ENCODE measurements at regions not wholly inside any gene's neighbourhood (a gene's known extent, or its start where the extent isn't known, plus 50 kb on each side); places are given as distances from the start of the nearest gene placed in this dataset.
"Not testable (repeated sequence)": the region's sequence is repeated elsewhere in the genome, so short reads cannot be mapped to it uniquely, and the experiment has no call there.

DNA sequence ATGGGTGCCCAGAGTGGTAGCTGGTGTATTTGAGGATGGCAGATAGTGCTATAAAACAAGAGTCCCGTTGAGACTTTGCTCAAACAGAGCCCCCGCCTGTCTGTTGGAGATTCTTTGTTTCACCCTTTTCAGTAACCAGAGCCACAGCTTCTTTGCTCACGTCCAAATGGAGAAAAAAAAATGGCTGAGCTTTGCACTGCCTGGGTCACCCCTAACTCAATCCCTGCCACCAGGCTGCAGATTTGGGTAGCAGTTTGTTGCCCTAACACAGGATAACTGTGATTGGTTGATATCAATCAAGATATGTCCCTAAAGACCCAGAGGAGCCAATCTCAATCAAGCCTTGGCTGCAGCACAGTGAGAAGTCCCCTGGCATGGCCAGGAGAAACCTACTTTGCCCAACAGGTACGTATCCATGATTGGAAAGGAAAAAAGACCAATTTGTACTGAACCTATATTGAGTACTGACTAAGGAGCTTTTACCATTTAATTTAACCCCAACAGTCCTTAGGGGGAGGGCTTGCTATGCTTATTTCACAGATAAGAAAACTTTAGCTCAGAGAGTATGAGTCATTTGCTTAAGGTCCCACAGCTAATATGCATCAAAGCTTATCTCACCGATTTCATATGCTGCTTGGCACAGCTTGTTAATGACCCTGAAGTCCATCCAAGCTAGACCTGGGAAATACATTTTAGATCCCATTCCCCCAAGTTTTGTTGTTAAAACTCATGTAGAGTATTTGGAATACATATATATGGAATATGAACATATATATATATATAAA, 72.0 kb upstream of the SH3BP4 start:
- H3K4me3 ChIP-seq, result no peak overlapping the region
- peaks cover 0 to 4% (median 0%) of the 10 kb centered on the region in 12 donors for H3K9me3 ChIP-seq
- peaks cover 0 to 25% (median 8%) of the 10 kb centered on the region in 12 donors for H3K4me1 ChIP-seq
- DNase-seq (no peak), ATAC-seq (peak in 1 of 4 donors; percentile 17)
- TF ChIP-seq, protein P1, sequence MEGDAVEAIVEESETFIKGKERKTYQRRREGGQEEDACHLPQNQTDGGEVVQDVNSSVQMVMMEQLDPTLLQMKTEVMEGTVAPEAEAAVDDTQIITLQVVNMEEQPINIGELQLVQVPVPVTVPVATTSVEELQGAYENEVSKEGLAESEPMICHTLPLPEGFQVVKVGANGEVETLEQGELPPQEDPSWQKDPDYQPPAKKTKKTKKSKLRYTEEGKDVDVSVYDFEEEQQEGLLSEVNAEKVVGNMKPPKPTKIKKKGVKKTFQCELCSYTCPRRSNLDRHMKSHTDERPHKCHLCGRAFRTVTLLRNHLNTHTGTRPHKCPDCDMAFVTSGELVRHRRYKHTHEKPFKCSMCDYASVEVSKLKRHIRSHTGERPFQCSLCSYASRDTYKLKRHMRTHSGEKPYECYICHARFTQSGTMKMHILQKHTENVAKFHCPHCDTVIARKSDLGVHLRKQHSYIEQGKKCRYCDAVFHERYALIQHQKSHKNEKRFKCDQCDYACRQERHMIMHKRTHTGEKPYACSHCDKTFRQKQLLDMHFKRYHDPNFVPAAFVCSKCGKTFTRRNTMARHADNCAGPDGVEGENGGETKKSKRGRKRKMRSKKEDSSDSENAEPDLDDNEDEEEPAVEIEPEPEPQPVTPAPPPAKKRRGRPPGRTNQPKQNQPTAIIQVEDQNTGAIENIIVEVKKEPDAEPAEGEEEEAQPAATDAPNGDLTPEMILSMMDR (IDR thresholded peaks at IDR 0.05), result no peak
- TF ChIP-seq POLR2A (IDR thresholded peaks at IDR 0.05), result no peak
- H3K27ac ChIP-seq, result no peak overlapping the region
- intact Hi-C loops (cut with DNase I), result loop anchor here (2.0 to 10.0 kb wide), 10 partner anchors 72 to 325 kb away; partner anchors contain the start of gene SH3BP4 (in 2 of the 10)
- 70 to 85% (median 79%) methylated on average over 5 of the region's 5 CpGs for WGBS, 4 donors
- no peaks in the 10 kb centered on the region for H3K36me3 ChIP-seq
- H3K27me3 ChIP-seq, result no peaks in the 10 kb centered on the region

DNA sequence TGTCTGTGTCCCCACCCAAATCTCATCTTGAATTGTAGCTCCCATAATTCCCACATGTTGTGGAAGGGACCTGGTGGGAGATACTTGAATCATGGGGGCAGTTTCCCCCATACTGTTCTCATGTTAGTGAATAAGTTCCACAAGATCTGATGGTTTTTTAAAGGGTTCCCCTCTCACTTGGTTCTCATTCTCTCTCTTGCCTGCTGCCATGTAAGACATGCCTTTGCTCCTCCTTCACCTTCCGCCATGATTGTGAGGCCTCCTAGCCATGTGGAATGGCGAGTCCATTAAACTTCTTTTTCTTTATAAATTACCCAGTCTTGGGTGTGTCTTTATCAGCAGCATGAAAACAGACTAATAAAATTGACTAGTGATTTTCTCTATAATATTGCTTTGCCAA, 75.2 kb upstream of the SH3BP4 start:
- peaks cover 0 to 27% (median 3%) of the 10 kb centered on the region in 12 donors for H3K4me1 ChIP-seq
- 93 to 99% (median 98%) methylated on average over 2 of the region's 2 CpGs for WGBS, 4 donors
- not testable (repeated sequence) for ATAC-seq, H3K27ac ChIP-seq, H3K36me3 ChIP-seq, H3K4me3 ChIP-seq, H3K27me3 ChIP-seq, H3K9me3 ChIP-seq, DNase-seq
- intact Hi-C loops (cut with DNase I), result loop anchor here in 1 of 10 donors (10.0 kb wide), 1 partner anchor 322 kb away; no protein-coding TSS in a partner anchor

DNA sequence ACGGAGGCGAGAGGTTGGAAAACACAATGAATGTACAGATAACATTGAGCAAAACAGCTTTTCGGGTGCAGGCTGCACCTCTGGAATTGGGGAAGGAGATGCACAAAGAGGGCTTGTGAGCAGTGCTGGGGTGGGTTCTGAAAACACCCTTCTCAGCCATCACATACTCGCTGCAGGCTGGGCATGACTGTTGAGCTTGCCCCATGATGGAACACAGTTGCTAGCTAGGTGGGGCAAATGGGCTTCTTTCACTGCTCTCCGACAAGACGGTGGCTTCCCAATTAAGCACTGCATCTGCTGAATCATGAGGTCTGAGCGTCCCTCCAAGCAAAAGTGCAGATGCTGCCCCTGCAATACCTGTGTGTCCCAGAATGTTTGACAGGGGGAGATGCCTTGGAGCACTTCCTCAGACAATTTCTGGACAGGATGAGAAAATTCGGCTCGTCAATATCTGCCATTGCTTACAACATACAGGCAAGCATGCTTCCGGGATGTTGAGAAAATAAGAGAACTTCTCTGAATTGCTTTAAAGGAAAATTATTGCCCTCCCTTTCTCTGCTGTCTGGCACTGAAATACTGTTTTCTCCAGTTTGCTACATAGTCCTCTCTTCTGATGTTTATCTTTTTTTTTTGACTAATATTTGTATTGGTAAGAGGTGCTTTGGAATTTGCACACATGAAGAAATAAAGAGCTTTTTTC, 77.3 kb upstream of the SH3BP4 start:
- Histone ChIP-seq H3K27ac (peak overlapping the region in 2 of 12 donors; percentile 81 to 83), H3K4me1 (peaks cover 0 to 11% (median 0%) of the 10 kb centered on the region in 12 donors), H3K27me3 (no peaks in the 10 kb centered on the region), H3K36me3 (no peaks in the 10 kb centered on the region), H3K9me3 (peaks cover 0 to 4% (median 0%) of the 10 kb centered on the region in 12 donors), H3K4me3 (no peak overlapping the region)
- TF ChIP-seq POLR2A (IDR thresholded peaks at IDR 0.05), result no peak
- TF ChIP-seq, protein P1 (IDR thresholded peaks at IDR 0.05), result no peak
- intact Hi-C loops (cut with DNase I), result loop anchor here in 1 of 10 donors (10.0 kb wide), 1 partner anchor 320 kb away; no protein-coding TSS in a partner anchor
- DNase-seq, result no peak
- WGBS, 4 donors, result 80 to 91% (median 86%) methylated on average over 8 to 10 of the region's 10 CpGs
- no peak for ATAC-seq

DNA sequence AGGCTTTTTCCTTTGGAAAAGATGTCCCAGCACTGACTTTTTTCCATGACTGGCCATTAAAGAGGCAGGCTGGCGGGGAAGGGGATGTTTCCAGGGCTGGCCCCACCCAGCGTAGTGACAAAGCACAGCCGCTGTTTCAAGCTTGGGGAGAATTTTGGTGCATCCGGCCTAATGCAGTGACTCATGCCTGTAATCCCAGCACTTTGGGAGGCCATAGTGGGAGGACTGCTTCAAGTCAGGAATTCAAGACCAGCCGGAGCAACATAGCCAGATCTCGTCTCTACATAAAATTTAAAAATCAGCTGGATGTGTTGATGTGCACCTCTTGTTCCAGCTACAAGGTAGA, 78.0 kb upstream of the SH3BP4 start:
- H3K4me3 ChIP-seq, result no peak overlapping the region
- H3K27ac ChIP-seq, result peak overlapping the region in 6 of 12 donors; percentile 43 to 85 (median 81)
- no peaks in the 10 kb centered on the region for H3K36me3 ChIP-seq
- H3K27me3 ChIP-seq, result no peaks in the 10 kb centered on the region
- no peak for TF ChIP-seq POLR2A (IDR thresholded peaks at IDR 0.05)
- TF ChIP-seq, protein P1 (IDR thresholded peaks at IDR 0.05), result no peak
- H3K4me1 ChIP-seq, result peaks cover 0 to 11% (median 0%) of the 10 kb centered on the region in 12 donors
- H3K9me3 ChIP-seq, result peaks cover 0 to 4% (median 0%) of the 10 kb centered on the region in 12 donors
- 37 to 69% (median 51%) methylated on average over 6 of the region's 6 CpGs for WGBS, 4 donors
- DNase-seq (peak in 4 of 5 donors; percentile 52 to 75 (median 60)), ATAC-seq (peak in 3 of 4 donors; percentile 75 to 93 (median 91))
- intact Hi-C loops (cut with DNase I), result loop anchor here in 1 of 10 donors (10.0 kb wide), 1 partner anchor 319 kb away; no protein-coding TSS in a partner anchor

All from heart left ventricle (tissue), 16 donors.